Ovary (tissue), 3 donors: ENCODE measurements at regions not wholly inside any gene's neighbourhood (a gene's known extent, or its start where the extent isn't known, plus 50 kb on each side); places are given as distances from the start of the nearest gene placed in this dataset.

ENCODE experiments used
- CTCF ChIP-seq, 3 donors: fragments of 450-650 bp in 2 of 3; fragments of 200-600 bp in 1 of 3; IDR thresholded peaks; one replicate each; pipeline versions ENCODE4 v1.5.1 to v1.8.0; 2016 to 2022; ENCODE audit warnings: antibody characterized with exemption in 3 of 3, mild to moderate bottlenecking in 1 of 3
- EP300 ChIP-seq: sonication (generic); formaldehyde crosslinking; IDR thresholded peaks from one replicate; pipeline ENCODE4 v1.6.1; 2017; ENCODE audit warnings: antibody characterized with exemption
- POLR2A ChIP-seq: fragments of 450-650 bp; IDR thresholded peaks from one replicate; pipeline ENCODE4 v1.6.1; 2017; ENCODE audit warnings: antibody characterized with exemption, mild to moderate bottlenecking, moderate library complexity
- donor health status: DM: no; HTN: no; CAD: no.

- TF ChIP-seq CTCF (IDR thresholded peaks at IDR 0.05) (no peak), POLR2A (no peak), EP300 (no peak)
Measured at GRCh38 chr3:167148136-167148535, 232.0 kb downstream of the ZBBX start.
